Peyer's patch (tissue), 4 donors: ENCODE measurements at regions not wholly inside any gene's neighbourhood (a gene's known extent, or its start where the extent isn't known, plus 50 kb on each side); places are given as distances from the start of the nearest gene placed in this dataset.

ENCODE experiments used
- DNase-seq, 3 donors: peaks; one replicate each; pipeline ENCODE4 v3.0.0-alpha.2; 2017 to 2019
- H3K27ac ChIP-seq, 4 donors: fragments of 200-600 bp; sonication (generic); one replicate each; pipeline ENCODE4 v1.5.1; 2016 to 2019
- H3K27me3 ChIP-seq, 2 donors: fragments of 200-600 bp; sonication (generic); one replicate each; pipeline ENCODE4 v1.5.1; 2019
- H3K36me3 ChIP-seq, 3 donors: fragments of 200-600 bp; sonication (generic); one replicate each; pipeline ENCODE4 v1.5.1; 2016 to 2019
- H3K4me1 ChIP-seq, 4 donors: fragments of 200-600 bp; sonication (generic); one replicate each; pipeline ENCODE4 v1.5.1; 2016 to 2019
- H3K4me3 ChIP-seq, 4 donors: fragments of 200-600 bp; sonication (generic); 1 replicate in 3 of 4; 2 replicates in 1 of 4; pipeline ENCODE4 v1.5.1; 2016 to 2019; ENCODE audit warnings: mild to moderate bottlenecking in 1 of 4
- H3K9me3 ChIP-seq, 4 donors: fragments of 200-600 bp; sonication (generic); one replicate each; pipeline ENCODE4 v1.5.1; 2016 to 2019; ENCODE audit warnings: mild to moderate bottlenecking in 1 of 4
- CTCF ChIP-seq, 6 experiments: fragments of 450-650 bp in 4 of 6; fragments of 200-600 bp in 2 of 6; sonication (generic) in 1 of 6; IDR thresholded peaks; one replicate each; pipeline ENCODE4 v1.5.1; 2017 to 2019; ENCODE audit warnings: antibody characterized with exemption in 6 of 6, mild to moderate bottlenecking in 3 of 6, moderate library complexity in 1 of 6
- POLR2A ChIP-seq, 2 donors: fragments of 450-650 bp; IDR thresholded peaks; one replicate each; pipeline ENCODE4 v1.5.1; 2017; ENCODE audit warnings: antibody characterized with exemption in 2 of 2, mild to moderate bottlenecking in 2 of 2, moderate library complexity in 2 of 2

DNA sequence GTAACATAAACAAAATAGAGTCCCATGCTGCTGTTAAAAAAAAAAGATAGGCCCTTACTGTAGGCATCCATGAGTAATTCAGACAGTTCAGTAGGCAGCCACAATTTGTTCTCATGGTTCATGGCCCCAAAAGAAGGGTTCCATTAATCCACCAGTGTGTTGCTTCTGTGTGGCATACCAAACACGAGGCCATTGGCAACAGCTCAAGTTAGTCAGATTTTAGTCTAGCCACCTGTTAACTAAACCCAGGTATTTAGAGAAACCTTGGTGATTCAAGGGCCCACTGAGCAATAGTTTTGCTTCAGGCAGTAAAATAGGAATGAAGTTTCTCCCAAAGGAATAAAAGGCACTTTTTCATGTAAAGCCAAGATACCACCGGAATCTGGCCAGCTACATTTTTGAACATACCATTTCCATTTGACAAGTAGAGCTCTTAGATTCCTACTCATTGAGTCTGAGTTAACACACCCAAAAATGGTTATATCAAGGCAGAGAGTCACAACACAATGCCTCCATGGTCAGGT is 80.1 kb upstream of the SRD5A2 start:
- DNase-seq, result no peak
- TF ChIP-seq POLR2A (IDR thresholded peaks at IDR 0.05) (no peak), CTCF (IDR thresholded peaks at IDR 0.05) (no peak)
- no peaks in the 10 kb centered on the region for H3K36me3 ChIP-seq
- H3K27ac ChIP-seq, result no peak overlapping the region
- H3K27me3 ChIP-seq, result no peaks in the 10 kb centered on the region
- no peaks in the 10 kb centered on the region for H3K9me3 ChIP-seq
- H3K4me1 ChIP-seq, result no peaks in the 10 kb centered on the region
- H3K4me3 ChIP-seq, result no peak overlapping the region

DNA sequence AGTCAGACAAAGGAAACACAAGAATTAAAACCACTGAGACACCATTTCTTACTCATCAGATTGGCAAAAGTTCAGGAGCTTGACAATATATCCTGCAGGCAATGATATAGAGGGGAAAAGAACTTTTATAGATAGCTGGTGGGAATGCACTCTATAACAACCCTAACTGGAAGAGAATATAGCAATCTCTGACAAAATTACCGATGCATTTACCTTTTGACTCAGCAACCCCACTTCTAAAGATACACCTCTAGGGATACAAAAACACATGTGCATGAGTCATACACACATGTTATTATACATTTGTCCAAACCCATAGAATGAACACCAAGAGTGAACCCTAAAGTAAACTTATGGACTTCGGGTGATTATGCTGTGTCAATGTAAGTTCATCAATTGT is 79.4 kb upstream of the SRD5A2 start:
- Histone ChIP-seq H3K27me3 (no peaks in the 10 kb centered on the region), H3K9me3 (no peaks in the 10 kb centered on the region), H3K36me3 (no peaks in the 10 kb centered on the region), H3K4me3 (no peak overlapping the region), H3K4me1 (no peaks in the 10 kb centered on the region), H3K27ac (no peak overlapping the region)
- DNase-seq, result no peak
- TF ChIP-seq CTCF (IDR thresholded peaks at IDR 0.05) (no peak), POLR2A (IDR thresholded peaks at IDR 0.05) (no peak)

DNA sequence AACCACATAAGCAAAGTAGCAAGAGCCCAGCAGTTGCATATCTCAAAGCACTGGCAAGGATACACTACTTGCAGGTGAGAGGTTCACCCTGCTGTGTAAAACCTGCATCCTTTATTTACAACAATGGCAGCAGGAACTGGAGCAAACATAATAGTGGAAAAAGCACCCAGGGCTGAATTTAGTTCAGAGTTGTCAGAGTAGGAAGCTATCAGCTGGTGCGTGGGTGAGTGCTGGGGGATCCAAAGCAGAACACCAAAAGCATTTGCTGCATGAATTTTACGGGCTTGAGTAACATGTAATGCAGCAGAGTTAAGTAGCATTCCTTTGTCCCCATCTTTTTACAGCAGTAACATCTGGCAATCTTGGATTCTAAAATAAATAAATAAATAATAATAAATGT is 73.5 kb upstream of the SRD5A2 start:
- Histone ChIP-seq H3K36me3 (no peaks in the 10 kb centered on the region), H3K4me3 (no peak overlapping the region), H3K4me1 (no peaks in the 10 kb centered on the region), H3K9me3 (no peaks in the 10 kb centered on the region), H3K27ac (no peak overlapping the region), H3K27me3 (no peaks in the 10 kb centered on the region)
- TF ChIP-seq CTCF (IDR thresholded peaks at IDR 0.05), result no peak
- TF ChIP-seq POLR2A (IDR thresholded peaks at IDR 0.05), result no peak
- DNase-seq, result no peak

DNA sequence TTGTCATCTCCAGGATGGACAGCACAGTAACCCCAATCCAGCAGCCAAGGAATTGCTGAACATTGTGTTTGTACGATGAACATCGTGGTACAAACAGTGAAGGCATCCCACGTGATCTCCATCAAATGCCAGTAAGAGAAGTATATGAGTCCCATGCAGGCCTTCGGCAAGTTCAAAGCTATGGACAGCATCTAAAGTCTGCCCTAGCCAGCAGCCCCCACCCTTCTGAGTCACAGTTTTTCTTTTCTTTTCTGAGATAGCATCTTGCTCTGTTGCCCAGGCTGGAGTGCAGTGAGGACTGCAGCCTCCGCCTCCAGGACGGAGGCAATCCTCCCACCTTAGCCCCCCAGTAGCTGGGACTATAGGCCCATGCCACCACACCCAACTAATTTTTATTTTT is 71.0 kb upstream of the SRD5A2 start:
- no peak for TF ChIP-seq CTCF (IDR thresholded peaks at IDR 0.05)
- no peak for TF ChIP-seq POLR2A (IDR thresholded peaks at IDR 0.05)
- Histone ChIP-seq H3K4me3 (no peak overlapping the region), H3K9me3 (no peaks in the 10 kb centered on the region), H3K27ac (no peak overlapping the region), H3K36me3 (no peaks in the 10 kb centered on the region), H3K27me3 (no peaks in the 10 kb centered on the region), H3K4me1 (no peaks in the 10 kb centered on the region)
- no peak for DNase-seq

DNA sequence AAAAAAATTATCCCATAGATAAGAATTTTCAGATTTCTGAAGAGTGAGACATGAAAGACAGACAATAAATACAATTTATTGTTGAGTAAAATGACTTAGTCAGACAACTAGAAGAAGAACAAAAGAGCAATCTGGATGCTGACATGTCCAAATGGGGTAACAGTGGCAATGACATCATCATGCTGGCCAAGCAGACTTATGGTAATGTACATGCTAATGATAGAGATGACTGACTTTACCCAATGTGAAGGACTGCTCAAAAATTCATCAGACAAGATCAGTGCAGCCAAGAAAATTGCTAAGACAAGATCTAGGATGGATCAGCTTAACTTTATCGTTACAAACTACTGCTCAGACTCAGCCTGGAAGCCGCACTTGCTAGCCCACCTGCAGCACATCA is 70.5 kb upstream of the SRD5A2 start:
- no peak overlapping the region for H3K27ac ChIP-seq
- no peaks in the 10 kb centered on the region for H3K4me1 ChIP-seq
- no peaks in the 10 kb centered on the region for H3K9me3 ChIP-seq
- TF ChIP-seq CTCF (IDR thresholded peaks at IDR 0.05), result no peak
- no peak for TF ChIP-seq POLR2A (IDR thresholded peaks at IDR 0.05)
- no peaks in the 10 kb centered on the region for H3K27me3 ChIP-seq
- no peak for DNase-seq
- H3K36me3 ChIP-seq, result no peaks in the 10 kb centered on the region
- H3K4me3 ChIP-seq, result no peak overlapping the region

DNA sequence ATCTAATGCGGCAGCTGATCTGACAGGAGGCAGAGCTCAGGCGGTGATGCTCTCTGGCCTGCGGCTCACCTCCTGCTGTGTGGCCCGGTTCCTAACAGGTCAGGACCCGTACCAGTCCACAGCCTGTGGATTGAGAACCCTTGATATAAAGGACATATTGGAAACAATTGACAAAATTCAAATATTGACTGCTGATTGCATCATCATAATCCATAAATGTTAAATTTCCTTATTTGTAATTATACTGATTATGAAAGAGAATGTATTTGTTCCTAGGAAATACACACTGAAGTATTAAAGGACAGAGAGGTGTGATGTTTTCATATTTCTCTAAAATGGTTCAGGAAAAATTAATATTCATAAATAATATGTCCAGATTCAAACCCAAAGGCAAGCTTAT is 63.8 kb upstream of the SRD5A2 start:
- no peak for DNase-seq
- Histone ChIP-seq H3K27me3 (no peaks in the 10 kb centered on the region), H3K36me3 (no peaks in the 10 kb centered on the region), H3K4me3 (no peak overlapping the region), H3K27ac (no peak overlapping the region), H3K4me1 (no peaks in the 10 kb centered on the region), H3K9me3 (no peaks in the 10 kb centered on the region)
- TF ChIP-seq POLR2A (IDR thresholded peaks at IDR 0.05) (no peak), CTCF (IDR thresholded peaks at IDR 0.05) (no peak)
